ENCODE measurements at regions not wholly inside any gene's neighbourhood (a gene's known extent, or its start where the extent isn't known, plus 50 kb on each side); places are given as distances from the start of the nearest gene placed in this dataset.

- TF ChIP-seq CTCF (IDR thresholded peaks at IDR 0.05): no peak
- no peak for DNase-seq (ENCODE audit: low spot score)
- ATAC-seq (ENCODE audit: low FRiP score): no peak
These were observed 350.9 kb downstream of the MID1IP1 start for GRCh38 chrX:39152106-39152649.

GRCh38 chrX:39156051-39156450 lies 354.8 kb downstream of the MID1IP1 start:
- no peak for DNase-seq (ENCODE audit: low spot score)
- TF ChIP-seq CTCF (IDR thresholded peaks at IDR 0.05): no peak
- no peak for ATAC-seq (ENCODE audit: low FRiP score)

DNA sequence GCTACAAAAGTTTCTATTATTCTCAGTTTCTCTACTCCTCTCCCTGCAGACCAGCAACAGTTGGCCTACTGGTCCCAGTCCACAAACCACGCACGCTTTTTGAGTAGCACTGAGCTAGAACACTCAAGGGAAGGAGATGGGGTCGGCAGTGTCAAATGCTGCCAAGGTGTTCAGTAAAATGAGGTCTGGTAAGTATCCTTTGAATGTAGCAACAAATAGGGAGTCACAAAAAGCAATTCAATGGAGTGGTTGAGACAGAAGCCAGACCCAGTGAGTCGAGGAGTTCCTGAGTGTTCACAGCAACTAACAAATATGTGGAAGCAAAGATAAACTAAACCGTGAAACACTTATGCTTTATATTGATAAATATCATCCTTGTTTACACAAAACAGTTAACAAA lies 355.7 kb downstream of the MID1IP1 start:
- DNase-seq (ENCODE audit: low spot score) (no peak), ATAC-seq (ENCODE audit: low FRiP score) (no peak)
- TF ChIP-seq CTCF (IDR thresholded peaks at IDR 0.05): no peak

- no peak for TF ChIP-seq CTCF (IDR thresholded peaks at IDR 0.05)
- no peak for DNase-seq (ENCODE audit: low spot score)
- no peak for ATAC-seq (ENCODE audit: low FRiP score)
These were observed 356.5 kb downstream of the MID1IP1 start for GRCh38 chrX:39157796-39158195.

DNA sequence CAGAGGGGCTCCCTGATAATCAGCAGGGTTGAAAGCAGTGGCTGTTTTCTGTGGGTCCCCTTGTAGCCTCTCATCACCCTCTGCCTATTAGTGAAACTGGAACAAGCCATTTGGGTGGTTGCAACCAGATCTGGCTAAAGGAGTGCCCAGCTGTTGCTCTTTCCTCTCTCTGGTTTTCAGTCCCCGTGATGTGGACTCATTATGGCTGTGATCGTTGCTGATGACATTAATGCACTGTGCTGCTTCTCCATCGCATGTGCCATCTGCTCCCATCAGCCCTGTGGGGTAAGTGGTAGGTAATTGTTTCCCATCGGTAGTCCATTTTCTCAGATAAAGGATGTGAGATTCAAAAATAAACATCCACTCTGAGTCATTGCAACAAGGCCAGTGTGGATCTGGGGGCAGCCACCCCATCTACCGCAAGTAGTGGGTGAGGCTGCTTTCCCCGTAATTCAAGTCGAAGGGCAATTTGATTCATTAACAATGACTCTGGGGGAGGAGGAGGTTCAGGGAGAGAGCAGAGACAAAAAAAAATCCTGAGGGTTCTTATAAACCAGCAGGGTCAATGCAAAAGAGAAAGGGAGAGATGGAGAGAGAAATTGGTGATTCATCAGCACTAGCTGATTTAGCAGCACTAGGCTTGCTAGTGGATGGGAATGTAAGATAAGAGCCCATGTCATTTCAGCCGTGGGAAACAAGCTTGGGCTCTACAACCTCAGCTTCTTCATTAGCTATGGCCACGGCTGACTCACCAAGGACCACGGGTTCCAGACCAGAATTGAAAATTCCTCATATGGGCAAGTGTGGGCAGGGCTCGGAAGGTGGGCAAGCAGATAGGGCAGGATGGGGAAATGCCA lies 357.8 kb downstream of the MID1IP1 start:
- TF ChIP-seq CTCF (IDR thresholded peaks at IDR 0.05): no peak
- no peak for DNase-seq (ENCODE audit: low spot score)
- ATAC-seq (ENCODE audit: low FRiP score): peak; percentile 49

DNA sequence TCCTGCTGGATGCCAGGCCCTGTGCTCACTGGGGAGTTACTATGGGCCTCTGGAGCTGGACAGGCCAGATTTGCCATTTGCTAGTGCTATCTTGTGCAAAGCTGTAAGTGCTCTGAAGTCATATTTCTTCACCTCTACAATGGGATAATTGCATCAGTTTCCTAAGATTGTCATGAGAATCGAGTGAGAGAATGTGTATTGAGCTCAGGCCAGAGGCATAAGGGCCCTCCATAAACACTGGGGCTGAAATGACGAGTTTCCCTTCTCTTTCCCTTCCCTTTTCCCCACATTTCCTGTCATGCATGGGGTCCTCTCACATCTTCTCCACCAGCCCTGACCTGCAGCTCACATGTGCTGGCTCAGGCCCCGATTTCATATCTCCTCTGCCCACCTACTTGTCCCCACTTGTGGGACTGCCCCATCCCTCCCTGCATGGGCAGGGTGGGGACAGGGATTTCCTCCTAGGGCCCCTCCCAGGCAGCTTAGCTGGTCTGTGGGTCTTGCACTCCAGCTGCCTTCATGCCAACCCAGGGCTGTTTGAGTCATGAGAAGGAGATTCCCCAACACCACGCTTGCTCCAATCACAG lies 358.8 kb downstream of the MID1IP1 start:
- no peak for TF ChIP-seq CTCF (IDR thresholded peaks at IDR 0.05)
- DNase-seq (ENCODE audit: low spot score): no peak
- ATAC-seq (ENCODE audit: low FRiP score): no peak
